Hepatocyte (in vitro differentiated cells): ENCODE measurements at regions not wholly inside any gene's neighbourhood (a gene's known extent, or its start where the extent isn't known, plus 50 kb on each side); places are given as distances from the start of the nearest gene placed in this dataset.

Experiments
- DNase-seq: peaks from one replicate; pipeline ENCODE4 v3.0.0-alpha.2; 2016; ENCODE audit warnings: low spot score
- H2AFZ ChIP-seq: fragments of 200-600 bp; sonication (generic); 2 replicates; pipeline ENCODE4 v1.6.0; 2016; ENCODE audit warnings: antibody characterized with exemption, mild to moderate bottlenecking
- H3K27ac ChIP-seq: fragments of 200-600 bp; sonication (generic); 2 replicates; pipeline ENCODE4 v1.5.1; 2016; ENCODE audit warnings: mild to moderate bottlenecking
- H3K27me3 ChIP-seq: fragments of 200-600 bp; sonication (generic); 2 replicates; pipeline ENCODE4 v1.6.1; 2016
- H3K36me3 ChIP-seq: fragments of 200-600 bp; sonication (generic); replicated peaks from 2 replicates; pipeline ENCODE4 v1.5.1; 2016; ENCODE audit warnings: low read depth; ENCODE audit not compliant: insufficient read depth
- H3K4me1 ChIP-seq: fragments of 200-600 bp; sonication (generic); 2 replicates; pipeline ENCODE4 v1.5.1; 2016; ENCODE audit warnings: mild to moderate bottlenecking, moderate library complexity; ENCODE audit not compliant: insufficient read depth
- H3K4me2 ChIP-seq: fragments of 200-600 bp; sonication (generic); 2 replicates; pipeline ENCODE4 v1.6.0; 2016
- H3K4me3 ChIP-seq: fragments of 200-600 bp; sonication (generic); 2 replicates; pipeline ENCODE4 v1.5.1; 2016; ENCODE audit warnings: mild to moderate bottlenecking
- H3K79me2 ChIP-seq: fragments of 200-600 bp; sonication (generic); 2 replicates; pipeline ENCODE4 v1.6.0; 2017; ENCODE audit warnings: mild to moderate bottlenecking
- H3K9me2 ChIP-seq: fragments of 200-600 bp; sonication (generic); replicated peaks from 2 replicates; pipeline ENCODE4 v1.6.0; 2017; ENCODE audit warnings: mild to moderate bottlenecking; ENCODE audit not compliant: insufficient read depth
- H3K9me3 ChIP-seq: fragments of 200-600 bp; sonication (generic); 2 replicates; pipeline ENCODE4 v1.5.1; 2016; ENCODE audit warnings: low read depth, mild to moderate bottlenecking
- H4K20me1 ChIP-seq: fragments of 200-600 bp; sonication (generic); 2 replicates; pipeline ENCODE4 v1.6.0; 2016; ENCODE audit warnings: mild to moderate bottlenecking; ENCODE audit not compliant: insufficient read depth, poor library complexity, severe bottlenecking
- CTCF ChIP-seq: fragments of 200-600 bp; sonication (generic); IDR thresholded peaks from 2 replicates; pipeline ENCODE4 v1.5.1; 2016; ENCODE audit warnings: antibody characterized with exemption, mild to moderate bottlenecking; ENCODE audit not compliant: poor library complexity
- EZH2 ChIP-seq: fragments of 200-600 bp; sonication (generic); IDR thresholded peaks from 2 replicates; pipeline ENCODE4 v1.6.1; 2016; ENCODE audit warnings: antibody characterized with exemption, mild to moderate bottlenecking, borderline replicate concordance
- EZH2phosphoT487 ChIP-seq: fragments of 200-600 bp; sonication (generic); IDR thresholded peaks from one replicate; pipeline ENCODE4 v1.6.1; 2018; ENCODE audit warnings: antibody characterized with exemption, mild to moderate bottlenecking, low read depth, moderate library complexity; ENCODE audit not compliant: unreplicated experiment, severe bottlenecking
- WGBS: methylation state at CpG from one replicate; pipeline ENCODE4 v1.1.6; 2016; ENCODE audit warnings: low lambda C conversion rate; ENCODE audit errors: missing lambda C conversion rate; 5-methylcytosine and 5-hydroxymethylcytosine counted together

DNA sequence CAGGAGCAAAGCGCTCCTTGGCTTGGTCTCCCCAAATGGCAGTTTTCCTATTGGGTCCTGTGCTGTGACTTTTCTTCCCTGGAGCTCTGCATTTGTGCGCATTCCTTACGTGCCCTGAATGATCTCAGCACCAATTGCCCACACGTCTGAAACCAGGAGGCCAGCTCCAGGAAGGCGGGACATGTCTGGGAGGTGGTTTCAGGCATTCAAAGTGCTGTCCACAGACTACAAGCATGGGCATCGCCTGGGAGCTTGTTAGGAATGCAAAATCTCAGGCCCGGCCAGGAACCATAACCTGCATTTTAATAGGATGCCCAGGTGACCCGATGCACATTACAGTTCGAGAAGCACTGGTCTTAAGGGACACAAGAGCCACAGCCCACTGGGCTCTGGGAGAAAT is 239.6 kb downstream of the ANKRD60 start:
- H3K79me2 ChIP-seq: no peaks in the 10 kb centered on the region
- H3K9me3 ChIP-seq: no peaks in the 10 kb centered on the region
- peaks cover 3% of the 10 kb centered on the region for H3K27me3 ChIP-seq
- DNase-seq: no peak
- H3K9me2 ChIP-seq: no peaks in the 10 kb centered on the region
- peaks cover 4% of the 10 kb centered on the region for H3K4me1 ChIP-seq
- H3K27ac ChIP-seq: no peak overlapping the region
- no peak overlapping the region for H3K4me3 ChIP-seq
- WGBS: 85% methylated on average over 9 of the region's 9 CpGs
- no peaks in the 10 kb centered on the region for H4K20me1 ChIP-seq
- H2AFZ ChIP-seq: no peak overlapping the region
- H3K4me2 ChIP-seq: no peak overlapping the region
- H3K36me3 ChIP-seq: no peaks in the 10 kb centered on the region
- TF ChIP-seq EZH2phosphoT487: no peak
- TF ChIP-seq CTCF: no peak
- no peak for TF ChIP-seq EZH2

- Histone ChIP-seq H3K36me3 (no peaks in the 10 kb centered on the region), H3K4me1 (peaks cover 4% of the 10 kb centered on the region), H3K9me3 (no peaks in the 10 kb centered on the region), H3K27me3 (peaks cover 3% of the 10 kb centered on the region), H3K4me3 (no peak overlapping the region), H2AFZ (no peak overlapping the region), H4K20me1 (no peaks in the 10 kb centered on the region), H3K9me2 (no peaks in the 10 kb centered on the region), H3K27ac (no peak overlapping the region), H3K4me2 (no peak overlapping the region), H3K79me2 (no peaks in the 10 kb centered on the region)
- 88% methylated on average over 3 of the region's 3 CpGs for WGBS
- no peak for TF ChIP-seq EZH2
- no peak for TF ChIP-seq CTCF
- no peak for TF ChIP-seq EZH2phosphoT487
- DNase-seq: no peak
Measured at GRCh38 chr20:57988422-57988821, 240.0 kb downstream of the ANKRD60 start.

- peaks cover 4% of the 10 kb centered on the region for H3K4me1 ChIP-seq
- no peaks in the 10 kb centered on the region for H4K20me1 ChIP-seq
- DNase-seq: no peak
- no peaks in the 10 kb centered on the region for H3K9me3 ChIP-seq
- no peaks in the 10 kb centered on the region for H3K79me2 ChIP-seq
- WGBS: 89% methylated on average over 6 of the region's 6 CpGs
- TF ChIP-seq EZH2phosphoT487 (no peak), CTCF (no peak), EZH2 (no peak)
- H3K9me2 ChIP-seq: no peaks in the 10 kb centered on the region
- H3K36me3 ChIP-seq: no peaks in the 10 kb centered on the region
- H3K27me3 ChIP-seq: peaks cover 3% of the 10 kb centered on the region
- H2AFZ ChIP-seq: no peak overlapping the region
- no peak overlapping the region for H3K27ac ChIP-seq
- H3K4me2 ChIP-seq: no peak overlapping the region
- no peak overlapping the region for H3K4me3 ChIP-seq
Measured at GRCh38 chr20:57987659-57988058, 240.8 kb downstream of the ANKRD60 start.

GRCh38 chr20:57986666-57987065 is 241.8 kb downstream of the ANKRD60 start:
- Histone ChIP-seq H3K9me3 (no peaks in the 10 kb centered on the region), H3K79me2 (no peaks in the 10 kb centered on the region), H3K36me3 (no peaks in the 10 kb centered on the region), H4K20me1 (no peaks in the 10 kb centered on the region), H3K9me2 (no peaks in the 10 kb centered on the region), H3K4me2 (no peak overlapping the region), H3K27me3 (peaks cover 3% of the 10 kb centered on the region), H3K27ac (no peak overlapping the region), H3K4me1 (peaks cover 4% of the 10 kb centered on the region), H3K4me3 (no peak overlapping the region), H2AFZ (no peak overlapping the region)
- DNase-seq: no peak
- WGBS: 70% methylated on average over 6 of the region's 6 CpGs
- no peak for TF ChIP-seq EZH2
- TF ChIP-seq EZH2phosphoT487: no peak
- TF ChIP-seq CTCF: no peak
